HEK293 (cell line): ENCODE measurements at regions not wholly inside any gene's neighbourhood (a gene's known extent, or its start where the extent isn't known, plus 50 kb on each side); places are given as distances from the start of the nearest gene placed in this dataset.

Experiments
- CTCF ChIA-PET: fragments of 350-600 bp; formaldehyde crosslinking; extraction: SDS; loops from one replicate; lab custom pipeline; 2021; ENCODE audit warnings: antibody characterized with exemption; lab: Yijun Ruan, JAX
- POLR2A ChIA-PET: fragments of 300-600 bp; formaldehyde crosslinking; extraction: SDS; loops from one replicate; lab custom pipeline; 2020; ENCODE audit warnings: antibody characterized with exemption, inconsistent platforms; lab: Yijun Ruan, JAX
- H3K27ac ChIP-seq: fragments of 200-500 bp; sonication (Bioruptor generic); 2 replicates; pipeline ENCODE4 v1.5.1; 2014; ENCODE audit warnings: low read depth, low read length, control low read depth, inconsistent platforms; ENCODE audit errors: extremely low read depth
- H3K36me3 ChIP-seq, 2 experiments: fragments of 200-500 bp in 1 of 2; sonication (Bioruptor generic) in 1 of 2; 1 replicate in 1 of 2; 2 replicates in 1 of 2; pipeline ENCODE4 v1.5.1; 2014 to 2017; ENCODE audit warnings: inconsistent platforms in 2 of 2, low read length in 2 of 2; ENCODE audit not compliant: control insufficient read depth in 2 of 2, insufficient read depth in 1 of 2
- H3K4me1 ChIP-seq: fragments of 200-500 bp; sonication (Bioruptor generic); 2 replicates; pipeline ENCODE4 v1.5.1; 2014; ENCODE audit warnings: mild to moderate bottlenecking, low read length, inconsistent platforms; ENCODE audit not compliant: control insufficient read depth, insufficient read depth
- H3K4me3 ChIP-seq: 2 replicates; pipeline ENCODE4 v1.5.1; 2011; ENCODE audit warnings: low read depth, mild to moderate bottlenecking, control low read depth, low read length, moderate library complexity
- H3K9me3 ChIP-seq: fragments of 200-500 bp; sonication (Bioruptor generic); 2 replicates; pipeline ENCODE4 v1.5.1; 2014; ENCODE audit warnings: low read depth, low read length, inconsistent platforms; ENCODE audit not compliant: control insufficient read depth, insufficient read depth
- CTCF ChIP-seq: fragments of 450-650 bp; formaldehyde crosslinking; IDR thresholded peaks from 2 replicates; pipeline ENCODE4 v1.5.1; 2016; ENCODE audit warnings: missing biosample characterization, missing genetic modification characterization
- EGR2 ChIP-seq: fragments of 450-650 bp; formaldehyde crosslinking; IDR thresholded peaks from 2 replicates; pipeline ENCODE4 v1.5.1; 2016; ENCODE audit warnings: low read depth, missing biosample characterization, missing genetic modification characterization
- GLIS1 ChIP-seq: fragments of 450-650 bp; formaldehyde crosslinking; IDR thresholded peaks from 2 replicates; pipeline ENCODE4 v1.5.1; 2016; ENCODE audit warnings: missing biosample characterization, missing genetic modification characterization
- HOXC10 ChIP-seq: sonication (generic); formaldehyde crosslinking; IDR thresholded peaks from 2 replicates; pipeline ENCODE4 v1.8.1; 2023; ENCODE audit warnings: mild to moderate bottlenecking, missing genetic modification reagents
- KLF17 ChIP-seq: fragments of 450-650 bp; formaldehyde crosslinking; IDR thresholded peaks from 2 replicates; pipeline ENCODE4 v1.5.1; 2016; ENCODE audit warnings: missing biosample characterization, missing genetic modification characterization
- MYNN ChIP-seq: fragments of 450-650 bp; formaldehyde crosslinking; IDR thresholded peaks from 2 replicates; pipeline ENCODE4 v1.5.1; 2016; ENCODE audit warnings: missing biosample characterization, missing genetic modification characterization, borderline replicate concordance
- PATZ1 ChIP-seq: fragments of 450-650 bp; formaldehyde crosslinking; IDR thresholded peaks from 2 replicates; pipeline ENCODE4 v1.5.1; 2016; ENCODE audit warnings: missing biosample characterization, missing genetic modification characterization
- SP7 ChIP-seq: fragments of 450-650 bp; formaldehyde crosslinking; IDR thresholded peaks from 2 replicates; pipeline ENCODE4 v1.5.1; 2016; ENCODE audit warnings: missing biosample characterization, missing genetic modification characterization
- ZBTB26 ChIP-seq: fragments of 450-650 bp; formaldehyde crosslinking; optimal IDR thresholded peaks from 2 replicates; pipeline ENCODE3; 2016; ENCODE audit warnings: missing biosample characterization, mild to moderate bottlenecking, missing genetic modification characterization
- ZFP37 ChIP-seq: fragments of 450-650 bp; formaldehyde crosslinking; IDR thresholded peaks from 2 replicates; pipeline ENCODE4 v1.5.1; 2016; ENCODE audit warnings: missing biosample characterization, missing genetic modification characterization
- ZNF2 ChIP-seq: fragments of 450-650 bp; formaldehyde crosslinking; IDR thresholded peaks from 2 replicates; pipeline ENCODE4 v1.5.1; 2016; ENCODE audit warnings: missing biosample characterization, missing genetic modification characterization
- ZNF324 ChIP-seq: fragments of 450-650 bp; formaldehyde crosslinking; IDR thresholded peaks from 2 replicates; pipeline ENCODE4 v1.5.1; 2016; ENCODE audit warnings: missing biosample characterization, missing genetic modification characterization
- ZNF341 ChIP-seq: fragments of 450-650 bp; formaldehyde crosslinking; IDR thresholded peaks from 2 replicates; pipeline ENCODE4; 2016; ENCODE audit warnings: low read depth, missing biosample characterization, missing genetic modification characterization
- ZNF394 ChIP-seq: fragments of 450-650 bp; formaldehyde crosslinking; IDR thresholded peaks from 2 replicates; pipeline ENCODE4 v1.5.1; 2016; ENCODE audit warnings: missing biosample characterization, missing genetic modification characterization, mild to moderate bottlenecking, moderate library complexity, borderline replicate concordance
- ZNF600 ChIP-seq: fragments of 450-650 bp; formaldehyde crosslinking; IDR thresholded peaks from 2 replicates; pipeline ENCODE4 v1.5.1; 2016; ENCODE audit warnings: missing biosample characterization, missing genetic modification characterization
- ZNF654 ChIP-seq: fragments of 450-650 bp; formaldehyde crosslinking; IDR thresholded peaks from 2 replicates; pipeline ENCODE4 v1.5.1; 2016; ENCODE audit warnings: low read depth, missing biosample characterization, missing genetic modification characterization
- ZNF660 ChIP-seq: fragments of 450-650 bp; IDR thresholded peaks from 2 replicates; pipeline ENCODE4 v1.5.1; 2018; ENCODE audit warnings: missing biosample characterization, mild to moderate bottlenecking, missing genetic modification characterization
- ZNF76 ChIP-seq: fragments of 450-650 bp; formaldehyde crosslinking; IDR thresholded peaks from 2 replicates; pipeline ENCODE4; 2016; ENCODE audit warnings: low read depth, missing biosample characterization, missing genetic modification characterization, borderline replicate concordance
- ZSCAN30 ChIP-seq: fragments of 450-650 bp; IDR thresholded peaks from 2 replicates; pipeline ENCODE4 v1.5.1; 2018; ENCODE audit warnings: missing biosample characterization, mild to moderate bottlenecking, missing genetic modification characterization, moderate library complexity
- ZSCAN4 ChIP-seq: fragments of 450-650 bp; formaldehyde crosslinking; IDR thresholded peaks from 2 replicates; pipeline ENCODE4 v1.5.1; 2017; ENCODE audit warnings: missing biosample characterization, missing genetic modification characterization

GRCh38 chr9:135343837-135344522 lies 135.6 kb upstream of the PPP1R26 start:
- CTCF ChIA-PET = interaction anchor here (0.7 to 3.0 kb wide), 4 partner anchors 26 to 258 kb away, joined by 4 to 14 read pairs (median 8); partner anchors contain the start of gene OLFM1
- H3K4me3 ChIP-seq = no peak overlapping the region
- TF ChIP-seq ZNF341 (tag by site-specific recombination) (peak; percentile 47; the same call in 1 of the 2 replicates), SP7 (tag by site-specific recombination) (peak; percentile 49; the same call in 1 of the 2 replicates), ZNF2 (tag by site-specific recombination) (peak; percentile 93), ZNF76 (tag by site-specific recombination) (0 out of 2 replicates have a peak, but pooled peaks have one; percentile 48), ZNF600 (tag by site-specific recombination) (peak; percentile 48; the same call in 1 of the 2 replicates), MYNN (tag by site-specific recombination) (no peak), ZNF654 (tag by site-specific recombination) (peak; percentile 73), ZNF394 (no peak), KLF17 (peak; percentile 67), ZNF660 (tag by site-specific recombination) (0 out of 2 replicates have a peak, but pooled peaks have one; percentile 35), ZSCAN30 (tag by site-specific recombination) (peak; percentile 79), ZNF324 (tag by site-specific recombination) (0 out of 2 replicates have a peak, but pooled peaks have one; percentile 24), PATZ1 (tag by site-specific recombination) (peak; percentile 36; the same call in 1 of the 2 replicates), GLIS1 (peak; percentile 34), HOXC10 (CRISPR knock-in tag) (no peak), CTCF (tag by site-specific recombination) (peak; percentile 90), ZFP37 (tag by site-specific recombination) (peak; percentile 32; the same call in 1 of the 2 replicates), EGR2 (no peak), ZSCAN4 (peak; percentile 92), ZBTB26 (tag by site-specific recombination) (peak; percentile 22)
- TF ChIP-seq, all 188 proteins: peak for 16
- Histone ChIP-seq H3K9me3 (no peaks in the 10 kb centered on the region), H3K4me1 (no peaks in the 10 kb centered on the region), H3K36me3 (no peaks in the 10 kb centered on the region), H3K27ac (no peak overlapping the region)
- POLR2A ChIA-PET = no interaction called here
